ENCODE measurements at regions not wholly inside any gene's neighbourhood (a gene's known extent, or its start where the extent isn't known, plus 50 kb on each side); places are given as distances from the start of the nearest gene placed in this dataset.

GRCh38 chr4:81555489-81555888 lies 83.8 kb upstream of the RASGEF1B start:
- no peak for DNase-seq (ENCODE audit: low read depth)

- no peak for DNase-seq (ENCODE audit: low read depth)
Observed at GRCh38 chr4:81552086-81552485, 80.4 kb upstream of the RASGEF1B start.

- peak; percentile 39 for DNase-seq (ENCODE audit: low read depth)
Observed at GRCh38 chr4:81550388-81550859, 78.7 kb upstream of the RASGEF1B start.

GRCh38 chr4:81549984-81550383 lies 78.3 kb upstream of the RASGEF1B start:
- DNase-seq (ENCODE audit: low read depth), result no peak

GRCh38 chr4:81546777-81547176 lies 75.1 kb upstream of the RASGEF1B start:
- no peak for DNase-seq (ENCODE audit: low read depth)

- DNase-seq (ENCODE audit: low read depth), result no peak
Observed at GRCh38 chr4:81541161-81541945, 69.6 kb upstream of the RASGEF1B start.

GRCh38 chr4:81538716-81539427 lies 67.2 kb upstream of the RASGEF1B start:
- DNase-seq (ENCODE audit: low read depth), result no peak

- no peak for DNase-seq (ENCODE audit: low read depth)
Observed at GRCh38 chr4:81531410-81531809, 59.7 kb upstream of the RASGEF1B start.

GRCh38 chr4:81528979-81529378 lies 57.3 kb upstream of the RASGEF1B start:
- DNase-seq (ENCODE audit: low read depth), result no peak

GRCh38 chr4:81528200-81528599 lies 56.5 kb upstream of the RASGEF1B start:
- DNase-seq (ENCODE audit: low read depth), result no peak

- DNase-seq (ENCODE audit: low read depth), result no peak
Observed at GRCh38 chr4:81527709-81528108, 56.0 kb upstream of the RASGEF1B start.

GRCh38 chr4:81527115-81527514 lies 55.4 kb upstream of the RASGEF1B start:
- DNase-seq (ENCODE audit: low read depth), result no peak

GRCh38 chr4:81526706-81527105 lies 55.0 kb upstream of the RASGEF1B start:
- DNase-seq (ENCODE audit: low read depth), result no peak

- DNase-seq (ENCODE audit: low read depth), result no peak
Observed at GRCh38 chr4:81523672-81524327, 52.1 kb upstream of the RASGEF1B start.

- DNase-seq (ENCODE audit: low read depth), result no peak
Observed at GRCh38 chr4:81522711-81523110, 51.0 kb upstream of the RASGEF1B start.

GRCh38 chr4:81521708-81522107 lies 50.0 kb upstream of the RASGEF1B start:
- DNase-seq (ENCODE audit: low read depth), result no peak
